A549 (cell line): ENCODE measurements at regions not wholly inside any gene's neighbourhood (a gene's known extent, or its start where the extent isn't known, plus 50 kb on each side); places are given as distances from the start of the nearest gene placed in this dataset.
A peak's percentile ranks its signal among the peaks of the same experiment; 100 is the strongest.

Experiments
- BHLHE40 ChIP-seq: IDR thresholded peaks from 2 replicates; pipeline ENCODE4 v1.6.1; 2012; ENCODE audit warnings: low read depth, low read length, inconsistent platforms
- CHD2 ChIP-seq: fragments of 150-350 bp; IDR thresholded peaks from 2 replicates; pipeline ENCODE4 v1.6.1; 2014; ENCODE audit warnings: low read length; ENCODE audit not compliant: partially characterized antibody
- CTCF ChIP-seq: fragments of >200 bp; sonication (Bioruptor Twin); formaldehyde crosslinking; IDR thresholded peaks from 3 replicates; pipeline ENCODE4 v1.5.1; 2016
- EP300 ChIP-seq, 2 experiments: fragments of >200 bp; sonication (Bioruptor Twin); formaldehyde crosslinking; IDR thresholded peaks; 2 replicates in 1 of 2; 3 replicates in 1 of 2; pipeline ENCODE4 v1.6.1; 2016 to 2017
- KDM5A ChIP-seq: fragments of 200-600 bp; sonication (generic); IDR thresholded peaks from 2 replicates; pipeline ENCODE4 v1.6.1; 2016; ENCODE audit warnings: antibody characterized with exemption, mild to moderate bottlenecking
- MAX ChIP-seq: IDR thresholded peaks from 2 replicates; pipeline ENCODE4 v1.6.1; 2012
- POLR2A ChIP-seq: IDR thresholded peaks from 2 replicates; pipeline ENCODE4 v1.6.1; 2012; ENCODE audit warnings: mild to moderate bottlenecking, low read length
- RAD21 ChIP-seq, 2 experiments: fragments of >200 bp in 1 of 2; sonication (Bioruptor Twin) in 1 of 2; formaldehyde crosslinking in 1 of 2; IDR thresholded peaks in 1 of 2; conservative IDR thresholded peaks in 1 of 2; 2 replicates in 1 of 2; 3 replicates in 1 of 2; pipeline ENCODE4 v1.6.1; 2012 to 2018; ENCODE audit warnings: inconsistent platforms in 1 of 2
- RFX5 ChIP-seq: fragments of 450-650 bp; IDR thresholded peaks from 2 replicates; pipeline ENCODE4 v1.7.1; 2014; ENCODE audit warnings: antibody characterized with exemption, mild to moderate bottlenecking, moderate library complexity

- TF ChIP-seq POLR2A (no peak), BHLHE40 (no peak), EP300 (IDR thresholded peaks at IDR 0.05) (0 out of 5 replicates have a peak, but pooled peaks of 1 of the 2 experiments have one; percentile 5), CTCF (no peak), KDM5A (no peak), CHD2 (no peak), MAX (no peak), RAD21 (conservative IDR thresholded peaks at IDR 0.05 in 1 of 2, IDR thresholded peaks at IDR 0.05 in 1 of 2) (no peak), RFX5 (no peak)
These were observed 422.5 kb upstream of the PDE3A start for GRCh38 chr12:19945559-19946435.
